ENCODE measurements at regions not wholly inside any gene's neighbourhood (a gene's known extent, or its start where the extent isn't known, plus 50 kb on each side); places are given as distances from the start of the nearest gene placed in this dataset.

DNA sequence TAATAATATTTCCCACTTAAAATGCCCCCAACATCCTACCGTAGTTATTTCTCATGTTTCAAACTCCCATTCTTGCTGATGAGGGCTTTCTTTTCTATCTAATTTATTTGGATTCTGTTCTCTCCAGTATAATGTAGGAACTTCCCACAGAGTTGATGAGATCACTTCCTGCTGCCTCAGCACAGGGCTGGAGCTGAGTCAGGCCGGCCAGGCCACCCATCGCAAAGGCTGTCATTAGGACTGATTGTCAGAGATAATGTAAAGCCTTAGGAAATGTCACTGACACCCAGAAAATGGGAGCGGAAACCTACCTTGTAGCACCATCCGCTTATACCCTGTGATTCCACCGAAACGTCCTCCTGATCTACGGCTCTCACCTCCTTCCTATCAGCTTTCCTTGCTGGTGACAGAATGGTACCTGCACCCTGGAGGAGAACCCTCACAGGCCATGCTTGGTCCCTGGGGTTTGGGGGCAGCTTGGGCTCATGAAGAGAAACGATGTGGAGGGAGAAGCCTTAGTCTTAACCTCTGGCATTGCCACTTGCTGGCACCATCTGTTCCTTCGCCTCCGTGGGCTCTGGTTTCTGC is 672.8 kb upstream of the ID2 start:
- no peak for DNase-seq (ENCODE audit: extremely low read depth, insufficient read length)
- Histone ChIP-seq H3K36me3 (ENCODE audit: control insufficient read depth, insufficient read depth, low read length) (no peaks in the 10 kb centered on the region), H3K4me3 (replicated peaks; ENCODE audit: low read depth, low read length) (no peak overlapping the region), H3K27me3 (replicated peaks; ENCODE audit: control insufficient read depth, insufficient read depth, low read length) (no peaks in the 10 kb centered on the region)
- TF ChIP-seq, protein P1, sequence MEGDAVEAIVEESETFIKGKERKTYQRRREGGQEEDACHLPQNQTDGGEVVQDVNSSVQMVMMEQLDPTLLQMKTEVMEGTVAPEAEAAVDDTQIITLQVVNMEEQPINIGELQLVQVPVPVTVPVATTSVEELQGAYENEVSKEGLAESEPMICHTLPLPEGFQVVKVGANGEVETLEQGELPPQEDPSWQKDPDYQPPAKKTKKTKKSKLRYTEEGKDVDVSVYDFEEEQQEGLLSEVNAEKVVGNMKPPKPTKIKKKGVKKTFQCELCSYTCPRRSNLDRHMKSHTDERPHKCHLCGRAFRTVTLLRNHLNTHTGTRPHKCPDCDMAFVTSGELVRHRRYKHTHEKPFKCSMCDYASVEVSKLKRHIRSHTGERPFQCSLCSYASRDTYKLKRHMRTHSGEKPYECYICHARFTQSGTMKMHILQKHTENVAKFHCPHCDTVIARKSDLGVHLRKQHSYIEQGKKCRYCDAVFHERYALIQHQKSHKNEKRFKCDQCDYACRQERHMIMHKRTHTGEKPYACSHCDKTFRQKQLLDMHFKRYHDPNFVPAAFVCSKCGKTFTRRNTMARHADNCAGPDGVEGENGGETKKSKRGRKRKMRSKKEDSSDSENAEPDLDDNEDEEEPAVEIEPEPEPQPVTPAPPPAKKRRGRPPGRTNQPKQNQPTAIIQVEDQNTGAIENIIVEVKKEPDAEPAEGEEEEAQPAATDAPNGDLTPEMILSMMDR (IDR thresholded peaks at IDR 0.05; ENCODE audit: insufficient read depth, low read length, poor library complexity, severe bottlenecking): no peak

DNA sequence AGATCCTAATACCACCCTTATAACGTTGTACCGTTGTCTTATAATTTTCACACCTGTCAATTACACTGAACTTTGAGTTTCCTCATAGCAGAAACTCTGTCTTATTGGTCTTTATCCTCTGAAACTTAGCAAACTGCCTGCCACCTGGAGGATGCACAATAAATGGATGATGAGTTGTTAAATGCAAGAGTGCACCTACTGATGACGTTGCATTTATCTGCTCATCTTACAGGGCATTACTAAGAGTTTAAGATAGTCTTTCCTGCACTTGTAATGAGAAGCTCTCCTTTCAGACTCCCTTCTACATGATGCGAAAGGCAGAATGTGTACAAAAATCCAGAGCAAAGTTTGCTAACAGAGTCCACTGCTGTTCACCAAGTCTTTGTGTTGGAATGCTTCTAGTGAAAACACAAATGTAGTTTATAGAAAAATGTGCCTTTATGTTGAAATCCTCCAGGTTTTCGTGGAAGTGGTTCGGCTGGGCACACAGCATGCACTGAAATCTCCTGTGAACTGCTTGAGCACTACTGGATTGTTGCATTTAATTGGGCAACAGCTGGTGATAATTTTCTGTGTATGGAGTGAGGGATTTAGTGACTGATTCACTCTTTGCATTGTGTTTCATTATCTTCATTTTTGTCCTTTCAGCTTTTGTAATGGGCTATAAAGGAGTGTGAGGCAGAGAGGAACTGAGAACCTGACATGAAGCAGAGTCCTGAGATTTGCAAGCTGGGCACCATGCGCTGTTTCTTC is 665.8 kb upstream of the ID2 start:
- TF ChIP-seq, protein P1 (IDR thresholded peaks at IDR 0.05; ENCODE audit: insufficient read depth, low read length, poor library complexity, severe bottlenecking): no peak
- H3K36me3 ChIP-seq (ENCODE audit: control insufficient read depth, insufficient read depth, low read length): no peaks in the 10 kb centered on the region
- no peak overlapping the region for H3K4me3 ChIP-seq (replicated peaks; ENCODE audit: low read depth, low read length)
- no peak for DNase-seq (ENCODE audit: extremely low read depth, insufficient read length)
- no peaks in the 10 kb centered on the region for H3K27me3 ChIP-seq (replicated peaks; ENCODE audit: control insufficient read depth, insufficient read depth, low read length)

DNA sequence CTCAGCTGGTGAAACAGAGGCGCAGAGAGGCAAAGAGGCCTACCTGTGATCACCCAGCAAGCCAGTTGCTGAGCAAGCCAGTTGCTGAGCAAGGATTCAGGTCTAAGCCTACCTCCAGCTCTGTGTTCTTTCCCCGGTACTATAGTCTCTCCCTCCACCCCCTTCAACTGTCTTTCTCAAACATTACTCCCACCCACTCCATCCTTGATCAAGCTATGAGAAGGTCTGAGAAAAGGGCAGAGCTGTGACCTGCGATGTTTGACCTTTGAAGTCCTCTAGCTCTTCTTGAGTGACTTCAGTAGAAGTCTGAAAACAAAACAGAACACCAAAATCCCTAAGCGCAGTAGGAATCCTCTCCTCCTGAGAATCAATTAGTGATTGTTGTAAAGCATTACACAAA is 665.2 kb upstream of the ID2 start:
- H3K27me3 ChIP-seq (replicated peaks; ENCODE audit: control insufficient read depth, insufficient read depth, low read length): no peaks in the 10 kb centered on the region
- TF ChIP-seq, protein P1 (IDR thresholded peaks at IDR 0.05; ENCODE audit: insufficient read depth, low read length, poor library complexity, severe bottlenecking): no peak
- no peaks in the 10 kb centered on the region for H3K36me3 ChIP-seq (ENCODE audit: control insufficient read depth, insufficient read depth, low read length)
- no peak overlapping the region for H3K4me3 ChIP-seq (replicated peaks; ENCODE audit: low read depth, low read length)
- no peak for DNase-seq (ENCODE audit: extremely low read depth, insufficient read length)

DNA sequence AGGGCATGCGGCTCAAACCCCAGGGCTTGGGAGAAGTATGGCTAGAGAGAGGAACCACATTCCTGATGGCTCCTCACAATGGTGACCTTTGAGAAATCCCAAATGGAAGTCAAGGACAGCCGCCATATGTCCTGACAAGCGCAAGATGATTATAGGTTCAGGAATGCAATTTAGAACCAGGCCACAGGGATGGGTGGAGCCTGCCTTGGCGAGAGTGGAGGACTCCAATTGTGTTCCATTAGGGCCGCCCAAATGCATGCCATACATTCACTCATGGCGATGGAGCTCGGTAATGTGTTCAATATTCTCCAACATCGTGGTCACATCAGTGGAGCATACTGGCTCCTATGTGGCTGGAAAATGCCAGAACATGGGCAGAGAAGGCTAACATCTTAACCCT is 662.9 kb upstream of the ID2 start:
- no peak overlapping the region for H3K4me3 ChIP-seq (replicated peaks; ENCODE audit: low read depth, low read length)

DNA sequence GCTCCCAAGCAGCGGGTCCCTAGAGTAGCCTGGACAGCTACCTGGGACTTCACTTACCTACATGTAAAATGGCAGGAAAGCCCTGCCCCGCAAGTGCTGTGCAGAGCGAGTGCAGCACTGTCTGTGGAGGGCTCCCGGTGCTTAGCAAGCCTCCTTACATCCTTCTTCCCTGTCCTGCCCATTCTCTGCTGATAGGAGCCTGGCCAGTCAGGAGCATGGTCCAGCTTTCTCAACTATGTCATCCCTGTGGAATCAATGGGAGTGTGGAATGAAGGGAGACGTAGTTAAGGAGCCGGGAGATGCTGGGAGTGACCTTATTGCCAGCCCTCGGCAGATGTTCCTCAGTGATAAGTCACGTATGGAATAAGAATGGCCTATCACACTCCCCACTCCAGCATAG is 661.9 kb upstream of the ID2 start:
- TF ChIP-seq, protein P1 (IDR thresholded peaks at IDR 0.05; ENCODE audit: insufficient read depth, low read length, poor library complexity, severe bottlenecking): no peak
- no peaks in the 10 kb centered on the region for H3K36me3 ChIP-seq (ENCODE audit: control insufficient read depth, insufficient read depth, low read length)
- H3K27me3 ChIP-seq (replicated peaks; ENCODE audit: control insufficient read depth, insufficient read depth, low read length): no peaks in the 10 kb centered on the region
- no peak for DNase-seq (ENCODE audit: extremely low read depth, insufficient read length)
- no peak overlapping the region for H3K4me3 ChIP-seq (replicated peaks; ENCODE audit: low read depth, low read length)

More for the DNA sequence above, 662.9 kb upstream of the ID2 start:
- TF ChIP-seq, protein P1 (IDR thresholded peaks at IDR 0.05; ENCODE audit: insufficient read depth, low read length, poor library complexity, severe bottlenecking): no peak
- no peaks in the 10 kb centered on the region for H3K36me3 ChIP-seq (ENCODE audit: control insufficient read depth, insufficient read depth, low read length)
- no peak for DNase-seq (ENCODE audit: extremely low read depth, insufficient read length)
- H3K27me3 ChIP-seq (replicated peaks; ENCODE audit: control insufficient read depth, insufficient read depth, low read length): no peaks in the 10 kb centered on the region
